ENCODE measurements at regions not wholly inside any gene's neighbourhood (a gene's known extent, or its start where the extent isn't known, plus 50 kb on each side); places are given as distances from the start of the nearest gene placed in this dataset.

DNA sequence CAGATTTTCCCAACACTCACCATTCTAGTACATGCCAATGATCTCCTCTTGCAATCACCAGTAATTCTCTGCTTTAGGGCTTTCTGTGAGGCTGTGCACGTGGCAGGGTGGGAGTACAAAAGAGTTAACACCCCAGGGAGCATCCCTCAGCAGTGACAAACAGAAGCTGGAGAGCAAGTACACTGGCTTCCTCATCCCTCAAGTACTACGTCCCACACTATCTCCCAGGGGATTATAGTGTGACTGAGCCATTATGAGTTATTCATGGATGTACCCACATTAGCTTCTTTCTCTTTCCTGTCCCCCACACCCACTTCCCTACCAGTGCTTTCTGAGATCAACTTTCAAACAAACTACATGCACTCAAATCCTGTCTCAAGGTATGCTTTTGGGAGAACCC, 1216.5 kb upstream of the AUTS2 start:
- no peak overlapping the region for H2BK120ac ChIP-seq (replicated peaks; ENCODE audit: low read depth, low read length)
- H2BK12ac ChIP-seq (ENCODE audit: low read depth, low read length) = no peak overlapping the region
- no peak overlapping the region for H2AFZ ChIP-seq (ENCODE audit: low read length)
- H4K20me1 ChIP-seq (replicated peaks in 1 of 2; ENCODE audit: control insufficient read depth in 1 of 2, insufficient read depth in 2 of 2, low read length in 2 of 2) = no peaks in the 10 kb centered on the region
- no peak overlapping the region for H2AK5ac ChIP-seq (ENCODE audit: low read depth, low read length)
- no peak for DNase-seq (ENCODE audit: low read depth in 1 of 2, low spot score in 2 of 2)
- no peak for FAIRE-seq
- 94% methylated on average over 2 of the region's 2 CpGs; no CpG with 5 or more reads in 1 of the 2 experiments for WGBS, 2 experiments (ENCODE audit: extremely low coverage in 1 of 2, insufficient coverage in 1 of 2, insufficient read length in 1 of 2, insufficient replicate concordance in 2 of 2, low coverage in 1 of 2, low lambda C conversion rate in 2 of 2, missing lambda C conversion rate in 1 of 2)
- no peaks in the 10 kb centered on the region for H3K9me3 ChIP-seq (ENCODE audit: insufficient read depth in 2 of 2, low read depth in 1 of 2, low read length in 1 of 2)
- H3K9ac ChIP-seq (replicated peaks in 1 of 4; ENCODE audit: extremely low read depth in 1 of 4, low read depth in 3 of 4, low read length in 3 of 4) = no peak overlapping the region
- H3K4me1 ChIP-seq (replicated peaks in 1 of 4; ENCODE audit: control insufficient read depth in 3 of 4, insufficient read depth in 4 of 4, low read length in 3 of 4) = no peaks in the 10 kb centered on the region
- H3K79me2 ChIP-seq (ENCODE audit: control insufficient read depth in 1 of 2, insufficient read depth in 2 of 2, low read length in 2 of 2) = no peaks in the 10 kb centered on the region
- no peak overlapping the region for H3K4me2 ChIP-seq (ENCODE audit: insufficient read depth in 1 of 2, low read depth in 2 of 2, low read length in 2 of 2)
- H3K4ac ChIP-seq (replicated peaks; ENCODE audit: insufficient read length, low read depth, low read length) = no peak overlapping the region
- TF ChIP-seq GABPA (IDR thresholded peaks at IDR 0.05; ENCODE audit: borderline replicate concordance, insufficient read depth, low read length) (no peak), SIRT6 (IDR thresholded peaks at IDR 0.05; ENCODE audit: low read length) (no peak), FOSL1 (IDR thresholded peaks at IDR 0.05; ENCODE audit: insufficient read depth, low read depth, low read length) (no peak), NRF1 (IDR thresholded peaks at IDR 0.05; ENCODE audit: low read depth, low read length) (no peak), ASH2L (IDR thresholded peaks at IDR 0.05; ENCODE audit: low read length) (no peak), SUZ12 (IDR thresholded peaks at IDR 0.05; ENCODE audit: low read length) (no peak)
- TF ChIP-seq, protein P1, sequence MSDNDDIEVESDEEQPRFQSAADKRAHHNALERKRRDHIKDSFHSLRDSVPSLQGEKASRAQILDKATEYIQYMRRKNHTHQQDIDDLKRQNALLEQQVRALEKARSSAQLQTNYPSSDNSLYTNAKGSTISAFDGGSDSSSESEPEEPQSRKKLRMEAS (IDR thresholded peaks at IDR 0.05) = no peak
- TF ChIP-seq, protein P2, sequence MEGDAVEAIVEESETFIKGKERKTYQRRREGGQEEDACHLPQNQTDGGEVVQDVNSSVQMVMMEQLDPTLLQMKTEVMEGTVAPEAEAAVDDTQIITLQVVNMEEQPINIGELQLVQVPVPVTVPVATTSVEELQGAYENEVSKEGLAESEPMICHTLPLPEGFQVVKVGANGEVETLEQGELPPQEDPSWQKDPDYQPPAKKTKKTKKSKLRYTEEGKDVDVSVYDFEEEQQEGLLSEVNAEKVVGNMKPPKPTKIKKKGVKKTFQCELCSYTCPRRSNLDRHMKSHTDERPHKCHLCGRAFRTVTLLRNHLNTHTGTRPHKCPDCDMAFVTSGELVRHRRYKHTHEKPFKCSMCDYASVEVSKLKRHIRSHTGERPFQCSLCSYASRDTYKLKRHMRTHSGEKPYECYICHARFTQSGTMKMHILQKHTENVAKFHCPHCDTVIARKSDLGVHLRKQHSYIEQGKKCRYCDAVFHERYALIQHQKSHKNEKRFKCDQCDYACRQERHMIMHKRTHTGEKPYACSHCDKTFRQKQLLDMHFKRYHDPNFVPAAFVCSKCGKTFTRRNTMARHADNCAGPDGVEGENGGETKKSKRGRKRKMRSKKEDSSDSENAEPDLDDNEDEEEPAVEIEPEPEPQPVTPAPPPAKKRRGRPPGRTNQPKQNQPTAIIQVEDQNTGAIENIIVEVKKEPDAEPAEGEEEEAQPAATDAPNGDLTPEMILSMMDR (IDR thresholded peaks at IDR 0.05; ENCODE audit: control extremely low read depth in 1 of 3, insufficient read depth in 1 of 3, low read depth in 1 of 3, low read length in 3 of 3) = no peak
- H3K4me3 ChIP-seq (ENCODE audit: extremely low read depth in 1 of 4, insufficient read depth in 2 of 4, low read depth in 3 of 4, low read length in 4 of 4) = no peak overlapping the region
- ChIA-PET POLR2A (ENCODE audit: partially characterized antibody) (no interaction called here), CTCF (ENCODE audit: partially characterized antibody) (no interaction called here)
- H3K27me3 ChIP-seq (replicated peaks in 1 of 4; ENCODE audit: control insufficient read depth in 3 of 4, extremely low read depth in 1 of 4, insufficient read depth in 3 of 4, low read length in 3 of 4) = no peaks in the 10 kb centered on the region
- no peak overlapping the region for H2BK5ac ChIP-seq (ENCODE audit: low read depth, low read length)
- H3K23ac ChIP-seq (ENCODE audit: insufficient read length) = no peak overlapping the region
- no peak overlapping the region for H4K8ac ChIP-seq (ENCODE audit: extremely low read depth, insufficient read depth, low read length)
- H3K56ac ChIP-seq (replicated peaks; ENCODE audit: insufficient read length, low read depth, low read length) = no peak overlapping the region
- no peaks in the 10 kb centered on the region for H3K23me2 ChIP-seq (ENCODE audit: low read depth, low read length)
- H4K91ac ChIP-seq (replicated peaks; ENCODE audit: insufficient read length, low read length) = no peak overlapping the region
- no peak overlapping the region for H2BK20ac ChIP-seq (ENCODE audit: low read length)
- no peak overlapping the region for H3K14ac ChIP-seq (ENCODE audit: insufficient read length)
- no peaks in the 10 kb centered on the region for H3K79me1 ChIP-seq (ENCODE audit: low read depth, low read length)
- H3K18ac ChIP-seq (ENCODE audit: extremely low read depth, low read length) = no peak overlapping the region
- H4K5ac ChIP-seq (ENCODE audit: insufficient read length, low read depth, low read length) = no peak overlapping the region
- H3K36me3 ChIP-seq (ENCODE audit: control insufficient read depth in 2 of 4, insufficient read depth in 4 of 4, low read length in 3 of 4) = no peaks in the 10 kb centered on the region
- H3K27ac ChIP-seq (ENCODE audit: low read depth, low read length) = no peak overlapping the region
- H2BK15ac ChIP-seq (ENCODE audit: low read length) = no peak overlapping the region

Data from H1 (cell line).